ENCODE measurements at regions not wholly inside any gene's neighbourhood (a gene's known extent, or its start where the extent isn't known, plus 50 kb on each side); places are given as distances from the start of the nearest gene placed in this dataset.
"Not testable (repeated sequence)": the region's sequence is repeated elsewhere in the genome, so short reads cannot be mapped to it uniquely, and the experiment has no call there.

DNA sequence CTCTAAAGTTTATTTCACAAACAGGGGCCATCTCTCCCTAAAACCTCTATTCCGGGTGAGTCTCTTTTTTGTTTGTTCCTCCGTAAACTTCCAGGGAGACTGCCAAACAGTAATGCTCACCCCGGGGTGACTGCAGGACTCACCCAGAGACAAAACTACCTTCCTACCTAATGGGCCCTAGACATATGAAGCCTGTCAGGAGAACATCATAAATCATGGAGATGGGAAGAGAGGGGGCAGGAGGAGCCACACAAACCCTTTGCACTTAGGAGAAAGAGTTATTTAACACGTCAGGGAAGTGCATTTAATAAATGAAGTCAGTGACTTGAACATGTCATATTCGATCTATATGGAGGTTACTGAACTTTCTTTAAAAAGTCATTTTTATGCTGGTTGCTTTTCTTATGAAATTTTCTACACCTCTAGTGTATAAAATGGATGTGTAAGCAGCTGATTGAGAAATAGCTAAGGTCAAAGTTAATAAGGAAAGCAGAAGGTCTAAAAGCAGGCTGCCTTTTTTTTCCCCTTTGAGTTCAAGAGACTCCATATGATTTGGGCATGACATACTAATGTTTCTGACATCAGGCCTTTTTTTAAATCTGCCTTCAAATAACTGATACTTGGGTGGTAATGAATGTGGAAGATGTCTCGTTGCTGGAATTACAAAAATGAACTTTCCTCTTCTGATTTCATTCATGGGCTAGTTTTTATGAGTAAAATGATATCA is 286.9 kb upstream of the USP25 start:
- DNase-seq, result no peak

DNA sequence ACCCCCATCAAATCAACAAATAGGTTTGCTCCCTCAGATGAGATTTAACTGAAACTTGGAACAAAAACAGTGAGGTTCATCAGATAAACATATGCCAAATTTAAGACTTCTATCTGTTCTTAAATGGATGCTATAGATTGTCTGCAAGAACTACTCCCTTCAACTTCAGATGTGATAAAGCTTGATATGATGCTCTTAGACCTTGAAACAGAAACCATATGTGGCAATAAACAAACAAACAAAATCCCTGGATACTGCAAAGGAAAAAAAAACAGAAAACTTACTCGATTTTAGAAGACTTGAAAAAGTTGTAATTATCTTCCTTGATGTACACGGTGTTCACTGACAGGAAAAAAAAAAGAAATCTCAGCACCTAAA is 286.1 kb upstream of the USP25 start:
- no peak for DNase-seq

DNA sequence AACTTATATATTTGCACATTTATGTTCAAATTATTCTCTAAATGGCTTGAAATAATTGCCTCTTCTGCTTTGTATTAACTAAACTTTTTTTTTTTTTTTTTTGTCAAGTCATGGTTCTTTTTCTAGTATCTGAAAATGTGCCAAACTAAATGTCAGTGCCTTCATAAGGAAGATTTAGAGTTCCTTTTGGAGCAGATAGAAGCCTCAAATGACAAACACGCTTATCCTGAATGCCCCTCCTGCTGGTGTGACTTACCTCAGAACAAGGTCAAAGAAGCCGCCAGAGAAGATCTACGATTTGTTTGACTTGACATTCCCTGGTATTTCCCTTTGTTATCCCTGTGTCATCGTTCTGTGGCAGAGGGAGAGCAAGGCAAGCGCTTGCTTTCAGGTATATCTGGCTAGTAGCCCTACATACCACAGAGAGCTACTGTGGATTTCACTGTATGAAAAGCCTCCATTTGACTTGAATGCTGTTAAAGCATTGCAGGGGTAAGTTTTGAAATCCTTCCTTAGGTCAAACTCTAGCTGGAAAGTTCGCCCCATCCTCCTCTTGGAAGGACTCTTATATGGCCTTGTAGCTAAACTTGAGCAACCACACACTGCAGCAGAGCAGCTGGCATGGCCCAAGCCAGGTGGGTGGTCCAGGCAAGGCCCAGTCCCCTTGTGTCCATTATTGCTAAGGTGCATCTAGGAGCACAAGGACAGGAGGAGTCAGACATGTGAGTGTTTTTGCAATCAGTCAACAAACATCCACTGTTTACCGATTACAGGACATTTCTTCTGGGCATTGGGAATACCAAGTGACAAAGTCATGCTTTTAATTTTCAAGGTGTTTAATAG is 285.4 kb upstream of the USP25 start:
- DNase-seq, result no peak

DNA sequence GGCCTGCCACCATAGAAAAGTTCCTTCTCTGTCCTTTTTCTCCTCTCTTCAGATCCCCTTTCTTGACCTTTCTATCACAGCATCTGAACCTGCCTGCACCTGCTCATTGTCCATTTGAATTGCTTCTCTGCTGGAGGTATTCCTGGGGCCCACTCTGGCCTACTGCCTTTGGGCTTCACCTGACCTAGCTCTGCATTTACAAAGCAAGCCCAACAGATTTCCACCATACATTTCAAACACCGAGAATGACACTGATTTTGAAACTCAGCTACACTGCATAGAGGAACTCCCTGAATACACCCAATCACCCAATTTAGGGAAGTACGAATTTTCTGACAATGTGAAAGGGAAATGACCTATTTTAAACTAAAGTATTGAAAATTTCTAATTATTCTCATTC is 284.5 kb upstream of the USP25 start:
- DNase-seq, result no peak

GRCh38 chr21:15446223-15446622 is 283.6 kb upstream of the USP25 start:
- no peak for DNase-seq

DNA sequence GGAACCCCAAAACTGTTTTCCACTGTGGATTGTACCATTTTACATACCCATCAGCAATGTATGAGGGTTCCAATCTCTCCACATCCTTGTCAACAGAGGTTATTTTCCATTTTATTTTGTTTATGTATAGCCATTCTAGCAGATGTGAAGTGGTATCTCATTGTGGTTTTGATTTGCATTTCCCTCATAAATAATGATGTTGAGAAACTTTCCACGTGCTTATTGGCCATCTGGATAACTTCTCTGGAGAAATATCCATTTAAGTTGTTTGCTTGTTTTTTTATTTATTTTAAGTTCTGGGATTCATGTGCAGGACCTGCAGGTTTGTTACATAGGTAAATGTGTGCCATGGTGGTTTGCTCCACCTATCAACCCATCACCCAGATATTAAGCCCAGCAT is 280.2 kb upstream of the USP25 start:
- no peak for DNase-seq

- no peak for DNase-seq
These were observed 276.5 kb upstream of the USP25 start for GRCh38 chr21:15453261-15453660.

DNA sequence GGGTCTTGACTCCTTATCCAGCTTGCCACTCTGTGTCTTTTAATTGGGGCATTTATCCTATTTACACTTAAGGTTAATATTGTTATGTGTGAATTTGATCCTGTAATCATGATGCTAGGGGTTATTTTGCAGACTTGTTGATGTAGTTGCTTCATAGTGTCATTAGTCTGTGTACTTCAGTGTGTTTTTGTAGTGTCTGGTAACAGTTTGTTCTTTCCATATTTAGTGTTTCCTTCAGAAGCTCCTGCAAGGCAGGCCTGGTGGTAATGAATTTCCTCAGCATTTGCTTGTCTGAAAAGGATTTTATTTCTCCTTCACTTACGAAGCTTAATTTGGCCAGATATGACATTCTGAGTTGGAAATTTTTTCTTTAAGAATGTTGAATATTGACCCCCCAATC is 276.0 kb upstream of the USP25 start:
- DNase-seq, result not testable (repeated sequence)

- not testable (repeated sequence) for DNase-seq
These were observed 274.9 kb upstream of the USP25 start for GRCh38 chr21:15454931-15455330.

DNA sequence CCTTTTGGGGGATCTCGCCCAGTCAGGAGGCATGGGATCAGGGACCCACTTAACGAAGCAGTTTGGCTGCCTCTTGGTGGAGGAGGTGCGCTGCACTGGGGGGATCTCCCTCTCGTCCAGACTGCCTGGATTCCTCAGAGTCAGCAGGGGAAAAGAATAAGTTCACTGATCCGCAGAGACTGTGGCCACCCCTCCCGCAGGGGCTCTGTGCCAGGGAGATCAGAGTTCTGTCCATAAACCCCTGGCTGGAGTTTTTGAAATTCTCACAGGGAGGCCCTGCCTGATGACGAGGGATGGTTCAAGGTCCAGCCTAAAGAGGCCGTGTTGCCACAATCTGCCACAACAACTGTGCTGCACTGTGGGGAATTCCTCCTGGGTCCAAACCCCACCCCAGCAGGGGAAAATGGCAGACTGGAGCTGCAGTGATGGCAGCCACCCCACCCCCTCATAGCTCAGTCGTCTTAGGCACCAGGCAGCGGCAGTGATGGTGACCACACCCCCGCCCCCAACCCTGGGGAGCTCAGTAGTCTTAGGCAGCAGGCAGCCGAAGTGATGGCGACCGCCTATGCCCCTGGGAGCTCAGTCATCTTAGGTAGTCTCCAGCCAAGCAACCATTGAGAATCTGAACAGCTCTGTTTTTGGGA is 273.8 kb upstream of the USP25 start:
- no peak for DNase-seq

DNA sequence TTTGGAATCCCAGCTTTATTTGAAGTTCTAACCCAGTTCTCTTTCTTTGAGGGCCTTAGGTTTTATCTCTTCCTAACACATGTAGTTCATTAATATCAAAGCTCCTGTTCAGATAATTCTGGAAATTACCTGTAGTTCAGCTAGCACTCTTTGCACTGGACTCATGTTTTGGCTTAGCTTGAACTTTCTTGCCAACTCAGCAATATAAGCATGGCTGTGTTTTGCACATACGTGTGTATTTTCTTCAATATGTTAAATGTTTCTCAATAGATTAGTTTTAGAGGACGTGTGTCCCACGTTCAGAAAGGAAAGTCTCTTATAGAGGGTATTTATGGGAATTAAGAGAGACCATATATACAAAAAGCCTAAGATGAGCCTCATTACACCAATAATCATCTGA is 271.8 kb upstream of the USP25 start:
- DNase-seq, result no peak

DNA sequence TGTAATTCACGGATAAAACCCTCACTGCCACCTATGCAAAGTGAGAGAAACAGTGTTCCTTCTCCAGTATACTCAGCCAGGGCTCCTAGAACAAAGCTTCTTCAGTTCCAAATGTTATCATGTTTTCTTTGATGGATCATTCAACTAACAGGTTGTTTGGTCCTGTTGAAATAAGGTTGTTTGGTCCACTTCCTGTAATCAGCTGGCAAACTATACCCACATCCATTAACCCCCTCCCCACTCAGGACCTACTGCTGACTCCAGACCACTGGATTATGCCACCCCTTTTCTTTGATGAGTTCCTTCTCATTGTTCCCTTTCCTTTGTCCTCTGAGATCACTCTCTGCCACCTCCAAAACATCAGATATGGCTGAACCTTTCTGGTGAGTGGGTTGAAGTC is 267.7 kb upstream of the USP25 start:
- DNase-seq, result no peak

GRCh38 chr21:15466329-15466728 is 263.5 kb upstream of the USP25 start:
- no peak for DNase-seq

GRCh38 chr21:15468368-15468767 is 261.4 kb upstream of the USP25 start:
- DNase-seq, result no peak

- DNase-seq, result no peak
These were observed 257.4 kb upstream of the USP25 start for GRCh38 chr21:15472108-15473040.

DNA sequence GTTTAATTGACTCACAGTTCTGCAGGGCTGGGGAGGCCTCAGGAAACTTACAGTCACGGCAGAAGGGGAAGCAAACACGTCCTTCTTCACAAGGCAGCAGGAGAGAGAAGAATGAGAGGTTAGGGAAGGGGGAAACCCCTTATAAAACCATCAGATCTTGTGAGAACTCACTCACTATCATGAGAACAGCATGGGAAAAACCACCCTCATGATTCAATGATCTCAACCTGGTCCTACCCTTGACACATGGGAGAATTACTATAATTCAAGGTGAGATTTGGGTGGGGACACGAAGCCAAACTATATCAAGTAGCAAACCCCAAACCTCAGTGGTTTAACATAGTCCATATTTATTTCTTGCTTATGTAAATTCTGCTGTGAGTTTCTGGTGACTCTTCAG is 252.0 kb upstream of the USP25 start:
- not testable (repeated sequence) for DNase-seq

DNA sequence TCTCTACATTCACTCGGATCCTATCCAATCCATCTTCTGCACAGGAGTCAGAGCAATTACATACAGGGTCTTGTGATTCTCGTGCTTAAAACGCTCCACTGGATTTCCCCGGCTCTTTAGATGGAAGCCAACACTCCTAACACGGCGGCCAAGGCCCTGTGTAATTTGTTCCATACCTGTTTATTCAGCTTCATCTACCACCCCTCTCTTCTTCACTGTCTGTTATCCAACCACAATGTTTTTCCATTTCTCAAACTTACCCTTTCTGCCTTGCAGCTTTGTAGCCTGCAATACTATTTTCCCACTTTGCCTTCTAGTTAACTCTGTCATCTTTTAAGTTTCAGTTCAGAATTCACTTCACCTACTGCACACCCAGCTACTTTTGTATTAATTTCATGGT is 249.6 kb upstream of the USP25 start:
- no peak for DNase-seq

- DNase-seq, result peak; percentile 78
These were observed 246.5 kb upstream of the USP25 start for GRCh38 chr21:15483138-15483780.

- no peak for DNase-seq
These were observed 243.2 kb upstream of the USP25 start for GRCh38 chr21:15486460-15487195.

- DNase-seq, result no peak
These were observed 242.6 kb upstream of the USP25 start for GRCh38 chr21:15487196-15487550.

- no peak for DNase-seq
These were observed 238.7 kb upstream of the USP25 start for GRCh38 chr21:15491100-15491499.

GRCh38 chr21:15493646-15494045 is 236.1 kb upstream of the USP25 start:
- DNase-seq, result no peak
